ENCODE measurements at regions not wholly inside any gene's neighbourhood (a gene's known extent, or its start where the extent isn't known, plus 50 kb on each side); places are given as distances from the start of the nearest gene placed in this dataset.

GRCh38 chr5:58090704-58091103, 369.2 kb downstream of the PLK2 start:
- Histone ChIP-seq H3K4me3 (ENCODE audit: extremely low read depth in 1 of 4, insufficient read depth in 2 of 4, low read depth in 3 of 4, low read length in 4 of 4) (no peak overlapping the region), H3K27me3 (replicated peaks in 1 of 4; ENCODE audit: control insufficient read depth in 3 of 4, extremely low read depth in 1 of 4, insufficient read depth in 3 of 4, low read length in 3 of 4) (no peaks in the 10 kb centered on the region), H3K4ac (replicated peaks; ENCODE audit: insufficient read length, low read depth, low read length) (no peak overlapping the region), H2BK120ac (replicated peaks; ENCODE audit: low read depth, low read length) (no peak overlapping the region), H3K4me2 (ENCODE audit: insufficient read depth in 1 of 2, low read depth in 2 of 2, low read length in 2 of 2) (no peak overlapping the region), H4K20me1 (replicated peaks in 1 of 2; ENCODE audit: control insufficient read depth in 1 of 2, insufficient read depth in 2 of 2, low read length in 2 of 2) (no peaks in the 10 kb centered on the region), H2BK12ac (ENCODE audit: low read depth, low read length) (no peak overlapping the region), H3K4me1 (replicated peaks in 1 of 4; ENCODE audit: control insufficient read depth in 3 of 4, insufficient read depth in 4 of 4, low read length in 3 of 4) (no peaks in the 10 kb centered on the region), H3K56ac (replicated peaks; ENCODE audit: insufficient read length, low read depth, low read length) (no peak overlapping the region), H3K14ac (ENCODE audit: insufficient read length) (no peak overlapping the region), H3K27ac (ENCODE audit: low read depth, low read length) (no peak overlapping the region), H3K36me3 (ENCODE audit: control insufficient read depth in 2 of 4, insufficient read depth in 4 of 4, low read length in 3 of 4) (no peaks in the 10 kb centered on the region), H3K23ac (ENCODE audit: insufficient read length) (no peak overlapping the region), H4K8ac (ENCODE audit: extremely low read depth, insufficient read depth, low read length) (no peak overlapping the region), H3K23me2 (ENCODE audit: low read depth, low read length) (no peaks in the 10 kb centered on the region), H3K79me2 (ENCODE audit: control insufficient read depth in 1 of 2, insufficient read depth in 2 of 2, low read length in 2 of 2) (no peaks in the 10 kb centered on the region), H3K9me3 (ENCODE audit: insufficient read depth in 2 of 2, low read depth in 1 of 2, low read length in 1 of 2) (no peaks in the 10 kb centered on the region; a peak in 1 of 4 replicates), H3K18ac (ENCODE audit: extremely low read depth, low read length) (no peak overlapping the region), H3K9ac (replicated peaks in 1 of 4; ENCODE audit: extremely low read depth in 1 of 4, low read depth in 3 of 4, low read length in 3 of 4) (no peak overlapping the region), H2AFZ (ENCODE audit: low read length) (no peak overlapping the region), H4K91ac (replicated peaks; ENCODE audit: insufficient read length, low read length) (no peak overlapping the region), H2AK5ac (ENCODE audit: low read depth, low read length) (no peak overlapping the region), H3K79me1 (ENCODE audit: low read depth, low read length) (no peaks in the 10 kb centered on the region), H2BK5ac (ENCODE audit: low read depth, low read length) (no peak overlapping the region), H4K5ac (ENCODE audit: insufficient read length, low read depth, low read length) (no peak overlapping the region), H2BK20ac (ENCODE audit: low read length) (no peak overlapping the region), H2BK15ac (ENCODE audit: low read length) (no peak overlapping the region)
- no peak for TF ChIP-seq YY1 (IDR thresholded peaks at IDR 0.05; ENCODE audit: low read depth, low read length)
- POLR2A ChIA-PET (ENCODE audit: partially characterized antibody) = interaction anchor here (0.6 kb wide), 1 partner anchor 29 kb away, joined by 3 read pairs; no protein-coding TSS in a partner anchor
- WGBS, 2 experiments (ENCODE audit: extremely low coverage in 1 of 2, insufficient coverage in 1 of 2, insufficient read length in 1 of 2, insufficient replicate concordance in 2 of 2, low coverage in 1 of 2, low lambda C conversion rate in 2 of 2, missing lambda C conversion rate in 1 of 2) = 95% methylated on average over 4 of the region's 4 CpGs; no CpG with 5 or more reads in 1 of the 2 experiments
- FAIRE-seq (no peak), DNase-seq (ENCODE audit: low read depth in 1 of 2, low spot score in 2 of 2) (no peak)
- CTCF ChIA-PET (ENCODE audit: partially characterized antibody) = interaction anchor here (0.6 kb wide), 1 partner anchor 61 kb away, joined by 3 read pairs; no protein-coding TSS in a partner anchor

All from H1 (cell line).